IMR-90 (cell line): ENCODE measurements at regions not wholly inside any gene's neighbourhood (a gene's known extent, or its start where the extent isn't known, plus 50 kb on each side); places are given as distances from the start of the nearest gene placed in this dataset.

Source experiments
- ATAC-seq: fragments of 200-7000 bp; cut with Tn5 transposase; 2 replicates; pipeline ENCODE4 v1.9.1; 2020; ENCODE audit warnings: low read depth, mild to moderate bottlenecking, moderate library complexity
- BruUV-seq: library from RNA; stranded (reverse); fragments of 400-500 nt; replicated peaks from 2 replicates; lab custom pipeline; 2021; lab: Mats Ljungman, UMichigan
- CTCF ChIA-PET: fragments of 300-600 bp; formaldehyde crosslinking; extraction: SDS; loops from one replicate; lab custom pipeline; 2021; ENCODE audit warnings: antibody characterized with exemption; lab: Yijun Ruan, JAX
- POLR2A ChIA-PET: fragments of 300-600 bp; sonication (Branson Sonifier 250); formaldehyde crosslinking; loops from one replicate; lab custom pipeline; 2022; ENCODE audit warnings: antibody characterized with exemption; ENCODE audit not compliant: unreplicated experiment; lab: Charles Lee
- DNase-seq: peaks from one replicate; pipeline ENCODE4 v3.0.0; 2013
- H2AFZ ChIP-seq: replicated peaks from 2 replicates; pipeline ENCODE3; 2013; ENCODE audit warnings: low read length, mild to moderate bottlenecking; ENCODE audit not compliant: poor library complexity
- H2AK5ac ChIP-seq: 2 replicates; pipeline ENCODE4 v1.6.1; 2013; ENCODE audit warnings: low read depth, low read length, inconsistent platforms
- H2AK9ac ChIP-seq: replicated peaks from 2 replicates; pipeline ENCODE3; 2013; ENCODE audit warnings: mild to moderate bottlenecking, low read depth, low read length, moderate library complexity; ENCODE audit not compliant: poor library complexity
- H2BK120ac ChIP-seq: 2 replicates; pipeline ENCODE4 v1.6.1; 2013; ENCODE audit warnings: low read depth, low read length, inconsistent platforms
- H2BK15ac ChIP-seq: 3 replicates; pipeline ENCODE4 v1.6.1; 2013; ENCODE audit warnings: low read depth, low read length, inconsistent platforms
- H2BK20ac ChIP-seq: 2 replicates; pipeline ENCODE4 v1.6.1; 2013; ENCODE audit warnings: low read depth, mild to moderate bottlenecking, inconsistent platforms, low read length, moderate library complexity
- H2BK5ac ChIP-seq: 2 replicates; pipeline ENCODE4 v1.6.1; 2013; ENCODE audit warnings: mild to moderate bottlenecking, low read depth, low read length, inconsistent platforms; ENCODE audit not compliant: poor library complexity, severe bottlenecking
- H3K14ac ChIP-seq: replicated peaks from 2 replicates; pipeline ENCODE4 v1.6.1; 2013; ENCODE audit warnings: low read depth, low read length, inconsistent platforms
- H3K18ac ChIP-seq: 2 replicates; pipeline ENCODE4 v1.6.1; 2013; ENCODE audit warnings: low read depth, low read length, control low read depth
- H3K23ac ChIP-seq: 2 replicates; pipeline ENCODE4 v1.6.1; 2013; ENCODE audit warnings: low read depth, low read length, inconsistent platforms
- H3K27ac ChIP-seq: 2 replicates; pipeline ENCODE4 v1.5.1; 2013; ENCODE audit warnings: mild to moderate bottlenecking, control low read depth, low read length; ENCODE audit not compliant: insufficient read depth
- H3K27me3 ChIP-seq: 2 replicates; pipeline ENCODE4 v1.6.1; 2013; ENCODE audit warnings: low read length; ENCODE audit not compliant: control insufficient read depth, insufficient read depth
- H3K36me3 ChIP-seq: 2 replicates; pipeline ENCODE4 v1.6.1; 2013; ENCODE audit warnings: low read length, mixed read lengths; ENCODE audit not compliant: control insufficient read depth, insufficient read depth
- H3K4ac ChIP-seq: 2 replicates; pipeline ENCODE4 v1.6.1; 2013; ENCODE audit warnings: low read depth, low read length, inconsistent platforms
- H3K4me1 ChIP-seq: 2 replicates; pipeline ENCODE4 v1.6.1; 2013; ENCODE audit warnings: low read length, mixed read lengths; ENCODE audit not compliant: control insufficient read depth, insufficient read depth
- H3K4me2 ChIP-seq: 2 replicates; pipeline ENCODE4 v1.6.1; 2013; ENCODE audit warnings: low read depth, mild to moderate bottlenecking, control low read depth, low read length, moderate library complexity
- H3K4me3 ChIP-seq: 2 replicates; pipeline ENCODE4 v1.5.1; 2013; ENCODE audit warnings: low read depth, mild to moderate bottlenecking, control low read depth, low read length, moderate library complexity; ENCODE audit not compliant: insufficient read depth
- H3K56ac ChIP-seq: 2 replicates; pipeline ENCODE4 v1.6.1; 2013; ENCODE audit warnings: low read length, inconsistent platforms; ENCODE audit not compliant: insufficient read depth; ENCODE audit errors: extremely low read depth
- H3K79me1 ChIP-seq, 2 experiments: 2 replicates each; pipeline ENCODE4 v1.6.1; 2013; ENCODE audit warnings: low read length in 2 of 2, inconsistent platforms in 1 of 2, low read depth in 1 of 2
- H3K9ac ChIP-seq: 2 replicates; pipeline ENCODE4 v1.6.1; 2013; ENCODE audit warnings: low read depth, low read length, control low read depth
- H3K9me1 ChIP-seq: 2 replicates; pipeline ENCODE4 v1.6.1; 2013; ENCODE audit warnings: low read length, inconsistent platforms; ENCODE audit not compliant: insufficient read depth
- H3K9me3 ChIP-seq: 2 replicates; pipeline ENCODE4 v1.6.1; 2013; ENCODE audit warnings: low read length; ENCODE audit not compliant: control insufficient read depth, insufficient read depth
- H4K20me1 ChIP-seq: 2 replicates; pipeline ENCODE4 v1.6.1; 2013; ENCODE audit warnings: low read length, inconsistent platforms; ENCODE audit not compliant: insufficient read depth
- H4K5ac ChIP-seq: 2 replicates; pipeline ENCODE4 v1.6.1; 2013; ENCODE audit warnings: mild to moderate bottlenecking, low read depth, low read length, control low read depth
- H4K8ac ChIP-seq, 2 experiments: 2 replicates each; pipeline ENCODE4 v1.6.1; 2013; ENCODE audit warnings: low read depth in 2 of 2, low read length in 2 of 2, control low read depth in 1 of 2, inconsistent platforms in 1 of 2
- H4K91ac ChIP-seq: 2 replicates; pipeline ENCODE4 v1.6.1; 2013; ENCODE audit warnings: low read depth, low read length, inconsistent platforms; ENCODE audit not compliant: insufficient read depth
- BHLHE40 ChIP-seq: fragments of 150-350 bp; IDR thresholded peaks from 2 replicates; pipeline ENCODE4 v1.6.1; 2016; ENCODE audit warnings: mild to moderate bottlenecking, low read depth, low read length
- CEBPB ChIP-seq: IDR thresholded peaks from 2 replicates; pipeline ENCODE4 v1.6.1; 2012; ENCODE audit warnings: low read depth, low read length, improper control_type of control experiment
- CHD1 ChIP-seq: IDR thresholded peaks from 2 replicates; pipeline ENCODE4 v1.6.1; 2012; ENCODE audit warnings: low read depth, low read length, improper control_type of control experiment
- CTCF ChIP-seq: conservative IDR thresholded peaks from 2 replicates; pipeline ENCODE4 v1.5.1; 2012; ENCODE audit warnings: mild to moderate bottlenecking, low read depth, low read length, improper control_type of control experiment
- ELK1 ChIP-seq: fragments of 150-350 bp; IDR thresholded peaks from 2 replicates; pipeline ENCODE4 v1.6.1; 2016; ENCODE audit warnings: low read depth, mild to moderate bottlenecking, low read length, moderate library complexity, borderline replicate concordance
- FOS ChIP-seq: fragments of 150-350 bp; IDR thresholded peaks from 2 replicates; pipeline ENCODE4 v1.6.1; 2016; ENCODE audit warnings: low read depth, low read length
- MAFK ChIP-seq: IDR thresholded peaks from 2 replicates; pipeline ENCODE4 v1.6.1; 2012; ENCODE audit warnings: low read depth, low read length, improper control_type of control experiment
- MAZ ChIP-seq: IDR thresholded peaks from 2 replicates; pipeline ENCODE4 v1.6.1; 2012; ENCODE audit warnings: low read depth, mild to moderate bottlenecking, low read length, improper control_type of control experiment, moderate library complexity, borderline replicate concordance
- MXI1 ChIP-seq: IDR thresholded peaks from 2 replicates; pipeline ENCODE4 v1.6.1; 2012; ENCODE audit warnings: low read depth, mild to moderate bottlenecking, low read length, moderate library complexity, borderline replicate concordance
- NFE2L2 ChIP-seq: fragments of 150-350 bp; IDR thresholded peaks from 2 replicates; pipeline ENCODE4 v1.6.1; 2016; ENCODE audit warnings: low read depth, mild to moderate bottlenecking, low read length
- POLR2A ChIP-seq: IDR thresholded peaks from 2 replicates; pipeline ENCODE4 v1.6.1; 2012; ENCODE audit warnings: mild to moderate bottlenecking, low read depth, low read length
- RAD21 ChIP-seq: IDR thresholded peaks from 2 replicates; pipeline ENCODE4 v1.6.1; 2012; ENCODE audit warnings: low read length, improper control_type of control experiment
- RCOR1 ChIP-seq: IDR thresholded peaks from 2 replicates; pipeline ENCODE4 v1.6.1; 2012; ENCODE audit warnings: mild to moderate bottlenecking, low read length, improper control_type of control experiment; ENCODE audit not compliant: insufficient replicate concordance
- RFX5 ChIP-seq: IDR thresholded peaks from 2 replicates; pipeline ENCODE4 v1.8.0; 2012; ENCODE audit warnings: low read depth, mild to moderate bottlenecking, low read length, moderate library complexity
- USF2 ChIP-seq: fragments of 150-350 bp; IDR thresholded peaks from 2 replicates; pipeline ENCODE4 v1.6.1; 2017; ENCODE audit warnings: mild to moderate bottlenecking, antibody characterized with exemption, low read length, low read depth
- WGBS, 2 experiments: methylation state at CpG; one replicate each; pipeline versions ENCODE4 v1.1.5 to v1.1.7; 2013; ENCODE audit warnings: missing lambda C conversion rate in 2 of 2; ENCODE audit not compliant: insufficient read length in 1 of 2; ENCODE audit errors: extremely low coverage in 2 of 2; 5-methylcytosine and 5-hydroxymethylcytosine counted together
- dilution Hi-C: fragments of 300-500 bp; cut with HindIII; formaldehyde crosslinking; loops from one replicate; pipeline ENCODE4 v1.14.3; 2018; ENCODE audit warnings: low sequenced_read_pairs; ENCODE audit not compliant: unreplicated experiment
- in situ Hi-C: fragments of 300-500 bp; cut with MboI; formaldehyde crosslinking; loops from 3 replicates; pipeline ENCODE4 v1.14.3; 2019; ENCODE audit warnings: low sequenced_read_pairs, inconsistent platforms, mixed read lengths
- intact Hi-C: fragments of 100-400 bp; cut with micrococcal nuclease; formaldehyde crosslinking; loops from 2 replicates; pipeline ENCODE4 v1.10.0; 2022

GRCh38 chr17:12389421-12389820 lies 276.3 kb upstream of the MYOCD start:
- peak overlapping the region; percentile 8; the same call in 1 of the 2 replicates for H4K5ac ChIP-seq
- no peak for ATAC-seq
- ChIA-PET POLR2A (no interaction called here), CTCF (no interaction called here)
- 0 out of 2 replicates have a peak overlapping the region, but pooled peaks have one; percentile 18 for H3K4ac ChIP-seq
- no peak for TF ChIP-seq RAD21
- no peak for TF ChIP-seq MXI1
- no peak for TF ChIP-seq NFE2L2
- no peak for TF ChIP-seq RFX5
- TF ChIP-seq MAZ, result no peak
- no peak for TF ChIP-seq POLR2A
- no peak for TF ChIP-seq CEBPB
- TF ChIP-seq MAFK, result no peak
- no peak for TF ChIP-seq CTCF
- TF ChIP-seq BHLHE40, result no peak
- no peak for TF ChIP-seq ELK1
- no peak for TF ChIP-seq RCOR1
- TF ChIP-seq USF2, result no peak
- no peak for TF ChIP-seq FOS
- TF ChIP-seq CHD1, result no peak
- no peaks in the 10 kb centered on the region for H3K36me3 ChIP-seq
- H3K14ac ChIP-seq, result no peak overlapping the region
- no peak overlapping the region for H3K9ac ChIP-seq
- H3K79me1 ChIP-seq, result no peaks in the 10 kb centered on the region
- dilution Hi-C loops (no loop called here), intact Hi-C loops (no loop called here), in situ Hi-C loops (no loop called here)
- H3K56ac ChIP-seq, result no peak overlapping the region
- no peak overlapping the region for H3K18ac ChIP-seq
- H2BK20ac ChIP-seq, result peak overlapping the region; percentile 3; the same call in 1 of the 2 replicates
- no peak overlapping the region for H4K8ac ChIP-seq
- H3K27me3 ChIP-seq, result no peaks in the 10 kb centered on the region
- no peak for DNase-seq
- no peak overlapping the region for H2BK5ac ChIP-seq
- peaks cover 2% of the 10 kb centered on the region; the same call in 1 of the 2 replicates for H3K4me1 ChIP-seq
- no peak overlapping the region for H3K4me2 ChIP-seq
- no peak overlapping the region for H2AK5ac ChIP-seq
- H2AFZ ChIP-seq, result no peak overlapping the region
- H2AK9ac ChIP-seq, result no peak overlapping the region
- no peak overlapping the region for H2BK15ac ChIP-seq
- H3K9me1 ChIP-seq, result no peaks in the 10 kb centered on the region
- no peak overlapping the region for H3K23ac ChIP-seq
- H3K9me3 ChIP-seq, result no peaks in the 10 kb centered on the region
- WGBS, 2 experiments, result no CpG with 5 or more reads among the region's 2 CpGs
- no peak overlapping the region for H4K91ac ChIP-seq
- no peak overlapping the region for H3K27ac ChIP-seq
- H3K4me3 ChIP-seq, result no peak overlapping the region
- no TSS peak for BruUV-seq
- no peak overlapping the region for H2BK120ac ChIP-seq
- no peaks in the 10 kb centered on the region for H4K20me1 ChIP-seq
